Left renal pelvis (tissue), 4 donors: ENCODE measurements at regions not wholly inside any gene's neighbourhood (a gene's known extent, or its start where the extent isn't known, plus 50 kb on each side); places are given as distances from the start of the nearest gene placed in this dataset.

ENCODE experiments used
- DNase-seq, 4 donors: peaks; one replicate each; pipeline ENCODE4 v3.0.0-alpha.2; 2013; ENCODE audit warnings: low read depth in 4 of 4, low spot score in 3 of 4

DNA sequence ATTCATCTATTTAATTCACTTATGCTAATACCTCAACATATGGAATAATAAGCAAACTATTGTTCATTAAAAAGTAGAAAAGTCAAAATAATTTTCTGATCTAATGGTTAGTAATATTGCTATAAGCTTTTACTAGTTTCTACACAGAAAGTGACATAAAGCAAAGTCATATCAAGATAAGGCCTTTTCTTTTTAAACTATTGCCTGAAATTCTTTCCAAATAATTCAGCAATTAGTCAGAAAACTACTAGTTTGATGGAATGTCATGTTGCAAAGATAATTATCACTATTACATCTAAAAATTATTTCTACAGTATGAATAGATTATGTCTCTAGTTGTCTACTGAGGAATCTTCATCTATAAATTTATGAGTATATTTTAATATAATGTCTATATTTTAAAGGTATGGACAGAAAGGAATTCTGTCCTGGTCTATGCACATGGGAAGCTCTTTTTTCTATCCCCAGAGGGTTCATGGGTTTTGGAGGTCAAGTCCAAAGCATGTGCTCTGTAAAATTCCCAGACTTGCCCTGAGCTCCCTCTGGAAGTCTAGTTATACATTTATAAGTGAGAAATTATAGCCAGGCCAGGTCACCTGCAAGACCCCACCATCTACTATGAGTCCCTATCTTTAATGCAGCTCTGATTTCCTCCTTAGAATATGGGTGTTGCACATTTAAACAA is 84.6 kb upstream of the DPYD start:
- no peak for DNase-seq

DNA sequence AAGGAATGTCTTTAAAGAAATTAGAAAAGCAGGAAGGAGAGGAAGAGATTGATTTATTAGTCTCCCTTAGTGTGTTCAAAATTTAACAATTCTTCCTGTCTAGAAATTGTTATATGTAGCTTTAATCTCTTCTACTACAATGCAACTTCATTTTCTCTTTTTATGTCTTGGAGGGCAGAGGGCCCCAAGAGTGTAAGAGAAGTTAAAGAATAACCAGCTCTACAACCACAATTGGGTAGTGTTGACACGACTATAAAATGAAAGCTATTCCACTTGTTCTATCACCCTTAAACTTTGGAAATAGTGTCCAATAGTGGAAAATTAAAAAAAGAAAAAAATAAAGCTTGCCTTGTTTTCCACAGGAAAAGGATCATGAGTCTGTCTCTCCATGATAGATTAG is 82.6 kb upstream of the DPYD start:
- no peak for DNase-seq

GRCh38 chr1:98002288-98002687 is 81.5 kb upstream of the DPYD start:
- no peak for DNase-seq

GRCh38 chr1:98001764-98002163 is 80.9 kb upstream of the DPYD start:
- DNase-seq: no peak

DNA sequence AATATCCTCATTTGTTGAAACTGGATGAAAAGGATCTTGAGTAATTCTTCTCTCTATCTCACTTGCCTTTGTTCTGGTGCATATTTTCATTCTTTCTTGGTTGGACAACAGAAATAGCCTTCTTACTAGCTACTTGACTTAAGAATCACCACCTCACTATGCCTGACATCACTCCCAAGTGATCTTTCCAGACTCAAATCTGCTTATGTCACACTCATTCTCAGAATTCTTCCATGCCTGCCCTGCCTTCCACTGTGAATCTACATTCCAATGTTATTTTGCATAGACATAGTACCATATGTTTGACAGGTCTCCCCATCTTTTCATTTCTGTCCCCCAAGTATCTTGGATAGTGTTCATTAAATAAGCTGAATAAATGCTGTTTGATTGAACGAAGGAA is 78.5 kb upstream of the DPYD start:
- no peak for DNase-seq

DNA sequence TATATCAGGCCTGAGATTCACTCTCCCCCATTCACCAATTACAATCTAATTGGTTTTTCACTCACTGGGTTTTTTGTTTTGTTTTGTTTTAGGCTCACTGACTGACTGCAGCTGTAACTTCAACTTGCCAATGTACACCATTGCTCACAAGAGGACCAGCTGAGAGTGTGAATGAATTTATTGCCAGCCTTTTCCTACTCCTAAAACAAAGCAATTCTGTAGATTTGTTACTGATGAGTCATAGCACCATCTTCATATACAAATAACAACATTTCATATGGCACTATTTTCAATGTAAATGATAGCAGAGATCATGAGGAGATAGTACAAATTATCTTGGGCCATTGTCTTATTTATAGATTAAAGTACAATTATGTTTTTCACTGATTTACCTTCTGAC is 76.0 kb upstream of the DPYD start:
- no peak for DNase-seq

- DNase-seq: no peak
Measured at GRCh38 chr1:97989094-97989680, 68.4 kb upstream of the DPYD start.

DNA sequence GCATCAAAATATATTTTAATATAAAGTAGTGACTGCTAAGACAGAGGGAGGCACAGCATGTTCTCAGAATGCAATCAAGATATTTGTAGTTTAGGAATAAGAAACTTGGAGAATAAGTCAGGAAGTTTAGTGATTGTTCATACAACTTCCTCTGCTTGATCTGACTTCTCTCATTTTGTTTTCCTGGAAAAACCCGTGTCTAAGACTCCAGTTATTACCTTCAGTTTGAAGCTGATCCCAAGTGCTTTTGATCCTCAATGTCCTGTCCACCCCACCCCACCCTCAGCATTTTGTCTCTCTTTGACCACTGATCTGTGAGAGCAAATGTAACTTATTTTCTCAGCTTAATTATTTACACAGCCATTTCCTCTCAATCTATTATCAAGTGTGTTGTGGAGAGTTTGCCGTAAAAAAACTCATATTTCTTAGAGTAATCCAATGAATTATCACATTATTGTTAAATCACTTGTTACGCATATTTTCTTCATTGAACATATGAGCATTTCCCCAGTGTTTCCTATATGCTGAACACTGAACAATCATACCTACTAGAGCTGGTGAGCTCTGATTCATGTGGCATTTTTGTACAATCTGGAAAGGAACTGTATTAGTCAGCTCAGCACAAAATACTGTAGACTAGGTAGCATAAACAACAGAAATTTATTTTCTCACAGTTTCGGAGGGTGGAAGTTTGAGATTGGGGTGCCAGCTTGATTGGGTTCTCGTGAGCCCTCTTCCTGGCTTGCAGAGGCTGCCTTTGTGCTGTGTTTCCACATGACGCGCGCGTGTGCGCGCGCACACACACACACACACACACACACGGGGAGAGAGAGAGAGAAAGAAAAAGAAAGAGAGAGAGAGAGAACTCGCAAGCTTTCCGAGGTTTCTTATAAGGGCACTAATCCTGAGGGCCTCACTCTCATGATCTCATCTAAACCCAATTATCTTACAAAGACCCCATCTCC is 65.5 kb upstream of the DPYD start:
- DNase-seq: no peak

DNA sequence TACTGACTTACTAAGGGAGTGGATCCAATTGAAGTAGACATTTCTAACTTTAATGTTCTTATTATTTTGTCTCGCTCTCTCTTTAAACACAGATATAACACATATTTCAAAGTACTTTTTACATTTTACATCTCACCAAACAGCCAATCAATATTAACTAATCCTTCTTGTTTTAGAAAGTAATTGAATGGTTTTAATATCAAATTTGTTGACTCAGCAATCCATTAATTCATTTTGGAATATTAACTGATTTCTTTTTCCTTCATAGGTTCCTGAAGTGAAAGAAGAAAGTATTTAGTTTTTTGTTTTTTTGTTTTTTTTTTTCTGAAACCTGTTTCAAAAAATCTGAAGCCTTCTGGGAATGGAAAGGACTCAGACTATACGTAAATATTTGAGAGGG is 62.3 kb upstream of the DPYD start:
- no peak for DNase-seq

GRCh38 chr1:97980530-97980929 is 59.7 kb upstream of the DPYD start:
- DNase-seq: no peak

DNA sequence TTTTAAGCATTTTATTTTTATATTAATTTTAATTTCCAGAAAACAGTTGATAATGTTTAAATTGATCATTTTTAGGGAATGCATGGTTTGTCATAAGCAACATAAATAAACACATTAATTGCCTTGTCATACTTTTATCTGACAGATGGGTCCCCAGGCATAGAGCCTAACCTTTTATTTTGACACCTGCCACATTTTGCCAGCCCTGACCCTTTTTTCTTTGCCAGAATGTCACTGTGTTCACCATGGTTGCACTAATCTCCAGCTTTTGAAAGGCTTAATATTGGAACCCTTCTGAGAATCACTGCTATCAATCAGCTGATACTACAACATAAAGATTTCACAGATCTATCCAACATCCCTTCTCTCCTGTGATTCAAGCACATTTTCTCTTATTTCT is 56.0 kb upstream of the DPYD start:
- no peak for DNase-seq
